GM18520 (cell line): ENCODE measurements at regions not wholly inside any gene's neighbourhood (a gene's known extent, or its start where the extent isn't known, plus 50 kb on each side); places are given as distances from the start of the nearest gene placed in this dataset.
"Not testable (repeated sequence)": the region's sequence is repeated elsewhere in the genome, so short reads cannot be mapped to it uniquely, and the experiment has no call there.

Source experiments
- ATAC-seq: cut with Tn5 transposase; IDR thresholded peaks from one replicate; pipeline ENCODE4 v1.9.1; 2021; ENCODE audit not compliant: unreplicated experiment

DNA sequence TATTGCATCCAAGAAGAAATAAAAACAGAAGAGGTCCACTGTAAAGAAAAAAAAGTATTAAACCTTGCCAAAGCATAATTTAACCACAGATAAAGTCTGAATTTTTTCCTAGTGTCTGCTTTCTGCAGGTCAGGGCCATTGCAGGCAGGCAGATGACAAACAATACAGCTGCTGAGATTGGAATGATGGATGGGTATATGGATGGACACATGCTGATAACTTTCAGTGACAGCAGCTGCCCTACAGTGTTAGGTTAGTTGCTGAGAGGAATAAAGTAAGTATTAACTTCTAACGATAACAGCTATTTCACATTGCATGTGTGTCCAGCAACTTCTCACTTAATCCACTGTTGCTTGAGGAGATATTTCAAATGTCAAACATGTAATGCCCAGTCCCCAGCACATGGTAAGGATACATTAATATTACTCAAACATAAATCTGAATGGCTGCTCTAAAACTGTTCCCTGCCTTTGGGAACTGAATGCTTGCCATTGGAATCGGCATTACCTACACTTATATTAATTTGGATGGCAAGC lies 515.3 kb downstream of the RMST start:
- ATAC-seq, result no peak

DNA sequence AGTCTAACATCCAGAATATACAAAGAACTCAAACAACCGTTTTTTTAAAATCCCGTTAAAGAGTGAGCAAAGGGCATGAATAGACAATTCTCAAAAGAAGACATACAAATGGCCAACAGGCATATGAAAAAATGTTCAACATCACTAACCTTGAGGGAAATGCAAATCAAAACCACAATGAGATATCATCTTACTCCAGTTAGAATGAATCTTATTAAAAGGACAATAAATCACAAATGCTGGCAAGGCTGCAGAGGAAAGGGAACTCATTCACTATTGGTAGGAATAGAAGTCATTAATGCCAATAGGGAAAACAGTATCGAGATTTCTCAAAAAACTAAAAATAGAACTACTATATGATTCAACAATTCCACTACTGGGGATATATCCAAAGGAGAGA lies 520.1 kb downstream of the RMST start:
- ATAC-seq, result no peak

DNA sequence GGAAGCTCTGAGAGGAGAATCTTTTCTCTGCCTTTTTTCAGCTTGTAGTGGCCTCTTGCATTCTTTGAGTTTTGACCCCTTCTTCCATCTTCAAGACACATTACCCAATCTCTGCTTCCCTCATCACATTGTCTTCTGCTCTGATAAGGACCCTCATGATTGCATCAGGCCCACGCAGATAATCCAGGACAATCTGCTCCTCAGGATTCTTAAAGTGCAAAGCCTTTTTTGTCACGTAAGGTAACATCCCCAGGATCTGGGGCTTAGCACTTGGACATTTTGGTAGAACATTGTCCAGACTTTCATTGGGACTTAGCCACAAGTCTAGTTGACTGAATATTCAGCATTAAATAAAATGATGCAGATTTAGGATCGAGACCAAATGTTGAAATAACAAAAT lies 521.2 kb downstream of the RMST start:
- ATAC-seq, result no peak

DNA sequence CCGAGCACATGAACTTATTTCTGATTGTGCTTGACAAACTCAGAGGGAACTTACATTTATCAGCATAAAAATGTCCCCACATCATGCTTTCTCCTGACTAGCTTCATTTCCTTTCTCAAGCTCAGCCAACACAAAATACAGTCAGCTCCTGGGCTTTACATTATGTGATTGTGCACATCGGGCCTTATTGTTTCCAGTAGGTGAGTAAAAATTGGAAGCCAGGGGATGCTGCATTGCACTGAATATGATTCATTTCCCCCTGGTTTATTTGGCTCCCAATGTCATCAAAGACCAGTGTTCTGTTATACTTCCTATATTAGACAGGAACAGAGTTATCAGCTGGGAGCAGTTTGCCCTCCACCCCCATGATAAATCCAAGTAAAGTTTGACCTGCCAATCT lies 521.8 kb downstream of the RMST start:
- no peak for ATAC-seq

DNA sequence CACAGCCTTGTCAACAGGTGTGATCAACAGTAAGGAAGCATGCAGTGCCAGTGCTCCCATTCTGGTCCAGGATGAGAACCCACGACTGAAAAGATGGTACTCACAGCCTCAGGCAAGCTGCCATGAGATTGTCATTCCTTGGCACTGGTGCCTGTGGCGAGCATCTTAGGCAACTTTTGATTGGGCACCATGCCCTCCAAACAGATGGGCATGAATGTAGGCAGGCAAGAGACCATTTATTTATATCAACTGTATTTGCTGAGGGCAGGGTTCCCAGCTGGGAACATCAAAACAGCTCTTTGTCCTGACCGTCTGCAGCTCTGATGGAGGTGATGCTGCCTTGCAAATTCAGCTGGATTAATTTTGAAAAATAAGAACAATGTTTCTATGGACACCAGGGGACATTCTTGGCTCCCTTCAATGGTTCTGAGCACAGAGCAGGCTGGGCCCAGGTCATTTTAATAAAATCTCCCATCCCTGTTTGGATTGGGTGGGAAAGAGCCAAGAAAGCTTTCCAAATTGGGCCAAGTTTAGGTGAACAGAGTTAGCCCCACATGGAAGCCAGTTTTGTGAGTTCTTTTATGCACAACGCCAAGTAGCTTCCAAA lies 522.5 kb downstream of the RMST start:
- ATAC-seq, result no peak

DNA sequence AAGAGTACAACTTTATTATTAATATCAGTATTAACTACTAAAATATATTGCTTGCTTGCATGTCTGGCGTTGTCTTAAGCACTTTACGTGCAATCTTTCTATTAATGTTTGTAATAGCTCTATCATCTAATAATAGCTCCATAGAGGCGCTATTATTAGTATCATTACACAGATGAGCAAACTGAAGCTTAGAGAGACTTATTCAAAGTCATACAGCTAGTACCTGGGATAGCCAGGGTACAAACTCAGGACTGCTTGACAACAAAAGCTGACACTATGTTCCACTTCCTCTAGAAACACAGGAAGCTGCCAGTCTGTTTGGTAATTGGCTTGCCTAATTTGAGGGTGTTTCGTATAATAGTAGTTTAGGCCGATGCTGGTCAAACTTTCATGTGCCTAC lies 523.2 kb downstream of the RMST start:
- no peak for ATAC-seq

DNA sequence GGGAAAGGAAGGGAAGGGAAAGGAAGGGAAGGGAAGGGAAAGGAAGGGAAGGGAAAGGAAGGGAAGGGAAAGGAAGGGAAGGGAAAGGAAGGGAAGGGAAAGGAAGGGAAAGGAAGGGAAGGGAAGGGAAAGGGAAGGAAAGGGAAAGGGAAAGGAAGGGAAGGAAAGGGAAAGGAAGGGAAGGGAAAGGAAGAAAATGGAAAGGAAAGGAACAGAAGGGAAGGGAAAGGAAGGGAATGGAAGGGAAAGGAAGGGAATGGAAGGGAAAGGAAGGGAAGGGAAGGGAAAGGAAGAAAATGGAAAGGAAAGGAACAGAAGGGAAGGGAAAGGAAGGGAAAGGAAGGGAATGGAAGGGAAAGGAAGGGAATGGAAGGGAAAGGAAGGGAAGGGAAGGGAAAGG lies 526.0 kb downstream of the RMST start:
- not testable (repeated sequence) for ATAC-seq

DNA sequence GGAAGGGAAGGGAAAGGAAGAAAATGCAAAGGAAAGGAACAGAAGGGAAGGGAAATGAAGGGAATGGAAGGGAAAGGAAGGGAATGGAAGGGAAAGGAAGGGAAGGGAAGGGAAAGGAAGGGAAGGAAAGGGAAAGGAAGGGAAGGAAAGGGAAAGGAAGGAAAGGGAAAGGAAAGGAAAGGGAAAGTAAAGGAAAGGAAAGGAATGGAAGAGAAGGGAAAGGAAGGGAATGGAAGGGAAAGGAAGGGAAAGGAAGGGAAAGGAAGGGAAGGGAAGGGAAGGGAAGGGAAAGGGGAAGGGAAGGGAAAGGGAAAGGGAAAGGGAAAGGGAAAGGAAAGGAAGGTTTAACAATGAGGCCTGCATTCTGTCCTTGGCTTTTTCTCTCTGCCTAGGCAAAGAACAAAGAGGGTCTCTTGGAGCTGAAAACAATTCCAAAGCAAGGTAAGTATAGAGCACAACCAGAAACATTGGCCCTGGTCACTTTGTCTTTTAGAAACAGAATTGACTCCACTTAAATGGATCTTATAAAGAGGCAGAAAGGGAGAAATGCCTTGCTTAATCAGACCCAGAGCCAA lies 525.9 kb upstream of the TMPO start:
- no peak for ATAC-seq

DNA sequence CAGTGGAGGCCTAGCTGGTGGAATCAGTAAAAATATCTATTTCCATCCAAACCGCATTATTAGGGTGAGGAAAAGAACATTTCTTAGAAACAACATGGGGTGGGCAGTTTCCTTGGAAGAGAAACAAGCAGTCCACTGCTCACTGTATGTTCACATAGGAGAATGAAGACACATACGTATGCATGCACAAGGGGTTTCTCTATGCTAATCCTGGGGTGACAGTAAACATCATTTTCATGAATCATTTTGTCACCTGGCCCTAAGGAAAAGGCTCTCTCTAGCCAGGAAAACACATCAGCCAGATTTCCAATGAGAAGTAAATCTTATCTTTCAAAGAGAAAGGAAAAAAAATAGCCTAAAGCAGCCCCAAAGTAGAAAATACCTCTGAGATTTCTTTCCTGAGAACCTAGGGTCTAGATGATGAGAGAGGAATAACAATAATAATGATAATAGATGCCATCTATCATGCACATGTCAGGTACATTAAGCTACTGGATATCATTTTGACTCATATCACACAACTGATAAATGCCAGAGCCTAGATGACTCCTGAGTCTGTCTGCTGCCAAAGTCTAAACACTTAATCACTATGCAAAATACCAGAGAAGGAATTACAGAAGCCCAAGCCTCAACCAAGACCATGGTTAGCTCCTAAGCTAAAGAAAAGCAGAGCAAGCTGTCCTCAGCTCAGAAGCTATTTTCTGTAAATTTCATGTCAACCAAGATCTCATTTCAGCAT lies 520.5 kb upstream of the TMPO start:
- ATAC-seq, result no peak

DNA sequence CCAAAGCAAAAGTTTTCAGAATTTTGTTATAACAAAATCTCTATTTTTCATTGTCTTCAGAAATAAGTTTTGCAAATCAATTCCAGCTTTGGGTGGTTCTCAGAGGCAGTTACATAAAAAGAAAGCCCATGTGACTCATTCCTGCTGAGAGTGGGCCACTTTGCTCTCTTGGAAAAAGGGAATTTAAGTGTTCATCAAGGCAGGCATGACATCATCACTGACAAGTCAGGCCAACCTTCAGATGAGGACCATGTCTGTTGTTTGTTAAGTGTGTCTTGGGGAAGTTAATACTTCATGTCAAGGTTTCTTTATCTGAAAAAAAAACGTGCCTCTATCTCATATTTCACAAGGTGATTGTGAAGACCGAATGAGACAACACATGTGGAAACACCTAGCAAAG lies 519.8 kb upstream of the TMPO start:
- ATAC-seq, result no peak

DNA sequence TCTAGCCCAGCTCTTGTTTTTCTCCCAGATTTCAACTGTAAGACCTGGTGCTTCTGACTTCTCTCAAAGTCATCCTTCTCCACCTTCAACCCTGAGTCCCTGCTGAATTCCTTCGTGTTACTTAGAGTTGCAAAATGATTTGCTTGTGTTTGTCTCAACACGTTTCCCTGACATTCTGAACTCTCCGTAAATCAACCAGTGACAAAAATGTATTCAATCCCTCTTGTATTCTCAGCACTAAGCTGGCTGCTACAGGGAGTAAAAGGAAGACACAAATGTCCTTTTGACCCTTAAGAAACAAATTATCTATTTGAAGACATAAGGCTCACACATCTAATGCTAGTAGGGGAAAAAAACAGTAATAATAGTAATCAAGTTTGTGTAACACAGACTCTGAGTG lies 514.0 kb upstream of the TMPO start:
- ATAC-seq, result no peak

DNA sequence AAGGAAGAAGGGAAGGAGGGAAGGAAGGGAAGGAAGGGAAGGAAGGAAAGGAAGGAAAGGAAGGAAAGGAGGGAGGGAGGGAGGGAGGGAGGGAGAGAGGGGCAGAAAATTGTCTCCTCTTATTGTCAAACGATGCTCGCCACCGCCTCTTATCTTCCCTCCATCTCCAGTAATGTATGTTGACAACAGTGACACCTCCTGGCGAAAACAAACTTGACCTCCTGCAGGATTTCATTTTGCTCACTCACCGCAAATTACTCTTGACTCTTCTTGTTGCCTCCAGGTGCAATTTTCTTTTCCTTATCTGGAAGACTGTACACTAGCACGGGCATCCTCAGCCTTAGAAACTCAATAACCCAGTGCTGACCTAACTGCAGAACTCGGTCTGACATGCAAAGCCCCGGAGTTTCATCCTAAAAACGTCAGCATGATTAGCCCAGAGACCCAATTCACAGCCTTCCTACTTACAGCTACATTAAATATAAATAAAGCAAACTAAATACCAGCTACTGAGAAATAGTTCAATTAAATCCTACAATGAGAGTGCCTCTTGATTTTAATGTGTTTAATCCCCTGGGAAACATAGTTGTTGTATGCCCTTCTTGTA lies 512.4 kb upstream of the TMPO start:
- ATAC-seq, result peak; percentile 61

DNA sequence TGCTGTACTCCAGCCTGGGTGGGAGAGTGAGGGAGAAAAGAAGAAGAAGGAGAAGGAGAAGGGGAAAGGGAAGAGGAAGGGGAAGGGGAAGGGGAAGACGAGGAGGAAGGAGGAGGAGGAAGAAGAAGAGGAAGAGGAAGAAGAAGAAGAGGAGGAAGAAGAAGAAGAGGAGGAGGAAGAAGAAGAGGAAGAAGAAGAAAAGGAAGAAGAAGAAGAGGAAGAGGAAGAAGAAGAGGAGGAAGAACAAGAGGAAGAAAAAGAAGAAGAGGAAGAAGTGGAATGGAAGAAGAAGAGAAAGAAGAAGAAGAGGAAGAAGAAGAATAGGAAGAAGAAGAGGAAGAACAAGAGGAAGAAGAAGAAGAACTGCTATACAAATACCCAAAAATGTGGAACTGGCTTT lies 507.4 kb upstream of the TMPO start:
- ATAC-seq, result no peak

DNA sequence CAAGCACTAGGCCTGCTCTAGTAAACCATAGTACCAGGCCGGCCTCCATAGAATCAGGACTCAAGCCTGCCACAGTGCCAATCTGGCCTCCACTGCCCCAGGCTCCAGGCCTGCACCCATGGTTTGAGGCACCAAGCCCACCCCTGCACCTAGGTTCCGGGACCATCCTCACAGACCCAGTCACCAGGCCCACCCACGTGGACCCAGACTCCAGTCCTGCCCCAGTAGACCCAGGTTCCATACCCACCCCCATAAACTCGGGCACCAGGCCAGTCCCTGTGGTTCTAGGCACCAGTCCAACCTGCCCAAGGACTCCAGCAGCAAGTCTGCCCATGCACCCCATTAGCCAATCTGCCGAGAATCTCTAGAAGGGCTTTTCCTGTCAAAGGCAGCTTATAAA lies 501.8 kb upstream of the TMPO start:
- no peak for ATAC-seq

DNA sequence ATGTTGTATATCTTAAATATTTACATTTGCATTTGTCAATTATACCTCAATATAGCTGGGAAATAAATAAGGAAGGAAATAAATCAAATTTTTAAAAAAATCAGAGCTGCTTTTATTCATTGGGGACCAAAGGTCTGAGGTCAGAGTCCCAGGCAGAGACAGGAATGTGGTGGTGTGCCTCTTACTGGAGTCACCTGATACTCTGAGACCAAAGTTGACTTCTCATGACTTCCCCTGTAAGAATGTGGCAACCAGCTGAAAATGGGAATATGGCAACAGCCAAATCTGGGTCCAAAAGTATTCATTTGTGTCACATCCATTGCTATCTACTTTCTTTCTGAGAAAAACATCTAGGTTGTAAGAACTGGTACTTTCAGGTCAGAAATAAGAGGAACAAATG lies 496.6 kb upstream of the TMPO start:
- no peak for ATAC-seq

DNA sequence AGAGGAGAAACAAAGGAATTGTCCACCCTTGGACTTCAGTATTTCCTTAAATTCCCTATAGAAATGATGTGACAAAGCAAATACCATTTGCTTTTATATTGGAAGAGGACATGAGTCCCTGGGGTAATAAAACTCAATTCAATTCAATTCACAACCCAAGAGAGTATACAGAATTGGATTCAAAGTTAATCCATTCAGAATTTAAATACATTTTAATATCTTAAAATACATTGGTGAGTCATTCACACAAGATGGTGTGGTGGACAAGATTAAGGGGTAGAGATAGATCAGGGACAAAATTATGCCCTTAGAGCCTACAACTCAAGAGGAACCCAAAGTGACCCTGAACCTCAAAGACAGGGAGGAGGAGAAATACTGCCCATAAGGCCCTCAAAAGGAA lies 495.0 kb upstream of the TMPO start:
- ATAC-seq, result no peak

DNA sequence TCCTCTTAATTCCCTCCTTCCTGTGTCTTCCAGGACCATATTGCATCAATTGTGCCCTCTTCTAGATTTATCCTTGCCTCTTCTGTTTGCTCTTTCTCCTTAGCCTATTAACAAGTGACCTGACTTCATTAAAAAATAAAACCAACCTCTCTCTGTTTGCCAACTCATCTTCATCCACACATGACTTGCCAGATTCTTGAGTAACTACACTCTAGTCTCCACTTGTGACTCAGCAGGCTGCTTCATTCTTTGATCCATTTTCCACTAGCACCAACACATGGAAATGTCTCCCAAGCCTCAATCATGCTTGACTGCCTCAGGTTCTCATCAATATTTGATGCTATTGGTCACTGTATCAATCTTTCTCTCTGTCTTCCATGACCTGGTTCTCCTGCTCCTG lies 492.4 kb upstream of the TMPO start:
- ATAC-seq, result no peak

DNA sequence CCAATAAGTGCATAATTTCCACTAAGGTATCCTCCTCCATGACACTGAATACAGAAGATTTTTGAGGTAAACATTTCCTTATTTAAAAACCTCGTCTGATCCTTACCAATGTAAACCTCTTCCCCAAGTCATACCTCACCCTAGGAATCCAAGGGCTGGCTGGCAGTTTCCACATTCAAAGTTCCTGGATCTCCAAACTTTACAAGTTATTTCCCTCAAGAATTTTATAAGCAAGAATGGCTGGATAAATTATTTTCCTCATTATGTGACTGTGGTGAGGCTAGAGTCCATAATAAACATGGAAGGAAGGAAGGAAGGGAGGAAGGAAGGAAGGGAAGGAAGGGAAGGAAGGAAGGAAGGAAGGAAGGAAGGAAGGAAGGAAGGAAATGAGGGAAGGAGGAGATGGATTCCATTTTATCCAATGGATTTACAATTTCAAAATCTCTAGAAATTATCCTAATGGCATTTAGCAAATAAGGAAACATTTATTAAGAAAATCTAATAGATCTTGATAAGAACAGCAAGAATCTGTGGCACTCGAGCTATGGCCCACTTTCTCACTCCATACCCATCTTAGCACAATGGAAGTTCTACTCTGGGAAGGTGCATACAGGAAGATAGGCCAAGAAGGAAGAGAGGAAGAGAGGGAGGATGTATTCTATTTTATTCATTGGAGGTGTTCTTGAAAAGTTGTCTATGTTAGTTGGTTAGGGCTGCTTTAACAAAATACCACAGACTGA lies 477.8 kb upstream of the TMPO start:
- no peak for ATAC-seq

DNA sequence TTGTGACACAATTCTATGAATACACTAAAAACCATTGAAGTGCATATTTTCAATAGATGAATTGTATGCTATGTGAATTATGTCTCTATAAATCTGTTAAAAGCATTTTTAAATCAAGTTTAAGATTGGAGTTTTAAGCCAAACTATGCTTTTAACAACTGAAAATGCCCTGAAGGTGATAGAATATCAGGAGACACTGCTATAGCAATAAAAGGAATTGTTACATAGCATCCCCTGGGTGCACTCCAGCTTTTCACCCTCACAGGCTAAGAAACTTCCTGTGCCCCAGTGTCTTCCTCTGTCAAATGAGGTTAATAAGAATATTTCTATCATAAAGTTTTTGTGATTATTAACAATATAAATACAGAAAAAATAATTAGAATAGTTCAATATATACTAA lies 472.7 kb upstream of the TMPO start:
- ATAC-seq, result no peak

DNA sequence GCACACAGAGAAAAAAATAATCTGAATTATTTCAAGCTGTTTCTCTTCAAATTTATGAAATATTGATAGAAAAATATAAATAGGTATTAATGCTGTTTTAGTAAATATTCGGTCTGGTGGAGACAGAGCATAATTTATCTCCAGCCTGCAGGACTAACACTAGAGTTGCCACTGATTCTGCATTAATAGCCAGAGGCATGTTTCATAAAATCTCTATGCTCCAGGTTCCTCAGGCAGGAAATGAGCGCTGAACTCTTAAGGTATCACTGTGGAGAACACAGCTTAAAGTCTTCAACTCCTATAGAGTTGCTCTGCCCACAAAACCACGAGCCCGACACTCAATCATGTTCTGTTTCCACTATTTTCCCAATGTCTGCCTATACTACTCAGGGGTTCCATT lies 470.0 kb upstream of the TMPO start:
- ATAC-seq, result no peak

DNA sequence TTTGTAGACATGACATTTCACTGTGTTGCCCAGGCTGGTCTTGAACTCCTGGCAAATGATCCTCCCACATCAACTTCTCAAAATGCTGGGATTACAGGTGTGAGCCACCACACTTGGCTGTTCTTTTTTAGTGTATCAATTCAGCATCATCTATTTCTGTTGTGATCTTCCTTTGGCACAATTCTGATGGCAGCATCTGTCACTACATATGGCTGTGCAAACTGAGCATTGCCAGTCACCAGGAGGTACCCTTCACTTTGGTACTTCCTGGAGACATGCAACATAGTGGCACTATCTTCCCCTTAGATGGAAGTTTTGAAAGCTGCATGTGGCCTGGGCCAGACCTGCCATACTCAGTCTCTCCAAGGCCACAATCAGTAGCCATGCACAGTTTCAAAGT lies 467.1 kb upstream of the TMPO start:
- ATAC-seq, result no peak
